ENCODE measurements at regions not wholly inside any gene's neighbourhood (a gene's known extent, or its start where the extent isn't known, plus 50 kb on each side); places are given as distances from the start of the nearest gene placed in this dataset.

- Histone ChIP-seq H3K27me3 (no peaks in the 10 kb centered on the region), H3K9me3 (replicated peaks in 1 of 3) (no peaks in the 10 kb centered on the region), H3K27ac (no peak overlapping the region), H3K4me3 (no peak overlapping the region), H3K4me1 (replicated peaks in 1 of 2) (no peaks in the 10 kb centered on the region), H3K36me3 (replicated peaks in 1 of 2) (no peaks in the 10 kb centered on the region)
- 66 to 90% (median 86%) methylated on average over 2 of the region's 2 CpGs for WGBS, 4 donors
- intact Hi-C loops (cut with DNase I): no loop called here
- TF ChIP-seq POLR2A (IDR thresholded peaks at IDR 0.05) (no peak), CTCF (IDR thresholded peaks at IDR 0.05) (no peak)
- no peak for DNase-seq
Observed at GRCh38 chr5:173430394-173430793, 102.2 kb upstream of the STC2 start.

- H3K4me3 ChIP-seq: no peak overlapping the region
- no peaks in the 10 kb centered on the region for H3K9me3 ChIP-seq (replicated peaks in 1 of 3)
- intact Hi-C loops (cut with DNase I): no loop called here
- no peak overlapping the region for H3K27ac ChIP-seq
- H3K4me1 ChIP-seq (replicated peaks in 1 of 2): no peaks in the 10 kb centered on the region
- no peaks in the 10 kb centered on the region for H3K36me3 ChIP-seq (replicated peaks in 1 of 2)
- DNase-seq: no peak
- no peaks in the 10 kb centered on the region for H3K27me3 ChIP-seq
- TF ChIP-seq POLR2A (IDR thresholded peaks at IDR 0.05) (no peak), CTCF (IDR thresholded peaks at IDR 0.05) (no peak)
- WGBS, 4 donors: 68 to 72% (median 70%) methylated on average over 3 of the region's 3 CpGs
Observed at GRCh38 chr5:173429489-173430150, 101.4 kb upstream of the STC2 start.

GRCh38 chr5:173423452-173424117, 95.4 kb upstream of the STC2 start:
- no peak for DNase-seq
- no peaks in the 10 kb centered on the region for H3K36me3 ChIP-seq (replicated peaks in 1 of 2)
- TF ChIP-seq POLR2A (IDR thresholded peaks at IDR 0.05) (no peak), CTCF (IDR thresholded peaks at IDR 0.05) (no peak)
- no peak overlapping the region for H3K27ac ChIP-seq
- no peaks in the 10 kb centered on the region for H3K27me3 ChIP-seq
- intact Hi-C loops (cut with DNase I): no loop called here
- no peaks in the 10 kb centered on the region for H3K9me3 ChIP-seq (replicated peaks in 1 of 3)
- H3K4me1 ChIP-seq (replicated peaks in 1 of 2): no peaks in the 10 kb centered on the region
- no peak overlapping the region for H3K4me3 ChIP-seq
- 71 to 89% (median 76%) methylated on average over 4 to 7 of the region's 7 CpGs for WGBS, 4 donors

GRCh38 chr5:173420108-173420507, 91.9 kb upstream of the STC2 start:
- no peaks in the 10 kb centered on the region for H3K9me3 ChIP-seq (replicated peaks in 1 of 3)
- DNase-seq: no peak
- H3K27me3 ChIP-seq: no peaks in the 10 kb centered on the region
- no peaks in the 10 kb centered on the region for H3K36me3 ChIP-seq (replicated peaks in 1 of 2)
- no peak overlapping the region for H3K27ac ChIP-seq
- 70 to 80% (median 77%) methylated on average over 11 of the region's 11 CpGs for WGBS, 4 donors
- H3K4me3 ChIP-seq: no peak overlapping the region
- TF ChIP-seq CTCF (IDR thresholded peaks at IDR 0.05): no peak
- no peak for TF ChIP-seq POLR2A (IDR thresholded peaks at IDR 0.05)
- intact Hi-C loops (cut with DNase I): no loop called here
- H3K4me1 ChIP-seq (replicated peaks in 1 of 2): no peaks in the 10 kb centered on the region

Data from adrenal gland (tissue), 9 donors.